ENCODE measurements at regions not wholly inside any gene's neighbourhood (a gene's known extent, or its start where the extent isn't known, plus 50 kb on each side); places are given as distances from the start of the nearest gene placed in this dataset.

GRCh38 chr9:7415836-7416235, 383.7 kb downstream of the DMAC1 start:
- Histone ChIP-seq H3K27me3 (ENCODE audit: insufficient read depth, low read length, poor library complexity, severe bottlenecking) (no peaks in the 10 kb centered on the region), H4K20me1 (ENCODE audit: insufficient read depth, low read length, poor library complexity, severe bottlenecking) (no peaks in the 10 kb centered on the region), H3K4me1 (ENCODE audit: insufficient read depth, low read length, poor library complexity, severe bottlenecking) (no peaks in the 10 kb centered on the region), H2AFZ (ENCODE audit: low read length) (no peak overlapping the region), H3K9me3 (ENCODE audit: insufficient read depth, low read depth, low read length) (no peaks in the 10 kb centered on the region), H3K4me2 (ENCODE audit: low read depth, low read length, poor library complexity, severe bottlenecking) (no peak overlapping the region), H3K4me3 (ENCODE audit: low read length, poor library complexity, severe bottlenecking) (no peak overlapping the region), H3F3A (ENCODE audit: low read depth) (no peaks in the 10 kb centered on the region), H3K79me2 (ENCODE audit: insufficient read depth, low read length) (no peaks in the 10 kb centered on the region), H3K9ac (ENCODE audit: low read depth, low read length, poor library complexity, severe bottlenecking) (no peak overlapping the region), H3K9me2 (replicated peaks; ENCODE audit: low read depth, low read length) (no peaks in the 10 kb centered on the region), H3K36me3 (ENCODE audit: insufficient read depth, low read length) (no peaks in the 10 kb centered on the region)
- no peak for TF ChIP-seq CTCF (conservative IDR thresholded peaks at IDR 0.05; ENCODE audit: low read length)
- TF ChIP-seq EZH2phosphoT487 (IDR thresholded peaks at IDR 0.05; ENCODE audit: borderline replicate concordance) = no peak

GRCh38 chr9:7408845-7409244, 390.7 kb downstream of the DMAC1 start:
- Histone ChIP-seq H3K9ac (ENCODE audit: low read depth, low read length, poor library complexity, severe bottlenecking) (no peak overlapping the region), H3K4me2 (ENCODE audit: low read depth, low read length, poor library complexity, severe bottlenecking) (no peak overlapping the region), H3K9me3 (ENCODE audit: insufficient read depth, low read depth, low read length) (no peaks in the 10 kb centered on the region), H3F3A (ENCODE audit: low read depth) (no peaks in the 10 kb centered on the region), H3K36me3 (ENCODE audit: insufficient read depth, low read length) (no peaks in the 10 kb centered on the region), H3K79me2 (ENCODE audit: insufficient read depth, low read length) (no peaks in the 10 kb centered on the region), H3K4me1 (ENCODE audit: insufficient read depth, low read length, poor library complexity, severe bottlenecking) (peaks cover 4% of the 10 kb centered on the region), H4K20me1 (ENCODE audit: insufficient read depth, low read length, poor library complexity, severe bottlenecking) (no peaks in the 10 kb centered on the region), H3K4me3 (ENCODE audit: low read length, poor library complexity, severe bottlenecking) (no peak overlapping the region), H3K9me2 (replicated peaks; ENCODE audit: low read depth, low read length) (no peaks in the 10 kb centered on the region), H2AFZ (ENCODE audit: low read length) (no peak overlapping the region), H3K27me3 (ENCODE audit: insufficient read depth, low read length, poor library complexity, severe bottlenecking) (no peaks in the 10 kb centered on the region)
- no peak for TF ChIP-seq EZH2phosphoT487 (IDR thresholded peaks at IDR 0.05; ENCODE audit: borderline replicate concordance)
- TF ChIP-seq CTCF (conservative IDR thresholded peaks at IDR 0.05; ENCODE audit: low read length) = no peak

GRCh38 chr9:7407246-7407645, 392.3 kb downstream of the DMAC1 start:
- H3K4me1 ChIP-seq (ENCODE audit: insufficient read depth, low read length, poor library complexity, severe bottlenecking) = peaks cover 7% of the 10 kb centered on the region
- TF ChIP-seq EZH2phosphoT487 (IDR thresholded peaks at IDR 0.05; ENCODE audit: borderline replicate concordance) (no peak), CTCF (conservative IDR thresholded peaks at IDR 0.05; ENCODE audit: low read length) (no peak)
- no peak overlapping the region for H3K9ac ChIP-seq (ENCODE audit: low read depth, low read length, poor library complexity, severe bottlenecking)
- H2AFZ ChIP-seq (ENCODE audit: low read length) = no peak overlapping the region
- H3K36me3 ChIP-seq (ENCODE audit: insufficient read depth, low read length) = no peaks in the 10 kb centered on the region
- H3F3A ChIP-seq (ENCODE audit: low read depth) = no peaks in the 10 kb centered on the region
- no peaks in the 10 kb centered on the region for H4K20me1 ChIP-seq (ENCODE audit: insufficient read depth, low read length, poor library complexity, severe bottlenecking)
- no peak overlapping the region for H3K4me2 ChIP-seq (ENCODE audit: low read depth, low read length, poor library complexity, severe bottlenecking)
- H3K9me2 ChIP-seq (replicated peaks; ENCODE audit: low read depth, low read length) = no peaks in the 10 kb centered on the region
- H3K27me3 ChIP-seq (ENCODE audit: insufficient read depth, low read length, poor library complexity, severe bottlenecking) = no peaks in the 10 kb centered on the region
- H3K79me2 ChIP-seq (ENCODE audit: insufficient read depth, low read length) = no peaks in the 10 kb centered on the region
- no peak overlapping the region for H3K4me3 ChIP-seq (ENCODE audit: low read length, poor library complexity, severe bottlenecking)
- H3K9me3 ChIP-seq (ENCODE audit: insufficient read depth, low read depth, low read length) = no peaks in the 10 kb centered on the region

All from Loucy (cell line).